SK-N-SH (cell line): ENCODE measurements at regions not wholly inside any gene's neighbourhood (a gene's known extent, or its start where the extent isn't known, plus 50 kb on each side); places are given as distances from the start of the nearest gene placed in this dataset.

Experiments
- POLR2AphosphoS5 ChIP-seq: IDR thresholded peaks from 2 replicates; pipeline ENCODE4 v1.6.1; 2012; ENCODE audit warnings: low read depth, low read length
- TF ChIP-seq, protein P1 (sequence below): fragments of 200-600 bp; sonication (generic); IDR thresholded peaks from 2 replicates; pipeline ENCODE4 v1.6.1; 2017; ENCODE audit warnings: antibody characterized with exemption, mild to moderate bottlenecking, moderate library complexity
- TF ChIP-seq, protein P2 (sequence below): IDR thresholded peaks from 2 replicates; pipeline ENCODE4 v1.4.0; 2012; ENCODE audit warnings: low read depth
- TF ChIP-seq, protein P3 (sequence below): fragments of 150-350 bp; IDR thresholded peaks from 2 replicates; pipeline ENCODE4 v1.6.1; 2017; ENCODE audit warnings: antibody characterized with exemption, low read length, low read depth, borderline replicate concordance

DNA sequence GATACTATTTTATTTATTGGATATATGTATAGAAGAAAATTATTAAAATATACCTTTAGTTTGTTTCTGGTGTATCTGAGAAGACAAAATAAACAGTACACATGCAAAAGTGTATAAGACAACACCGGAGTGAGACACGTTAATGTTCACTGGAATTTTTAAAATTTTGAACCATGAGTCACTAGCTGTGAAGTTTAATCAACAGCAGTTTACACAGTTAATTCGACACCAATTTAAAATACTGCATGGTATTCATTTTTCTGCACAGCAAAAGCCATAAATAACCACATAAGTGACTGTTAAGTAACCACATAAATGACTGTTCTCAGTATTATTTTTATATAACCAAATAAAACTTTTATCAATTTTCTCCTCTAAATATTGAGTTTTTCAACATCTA is 418.7 kb upstream of the NBEA start:
- TF ChIP-seq, protein P1, sequence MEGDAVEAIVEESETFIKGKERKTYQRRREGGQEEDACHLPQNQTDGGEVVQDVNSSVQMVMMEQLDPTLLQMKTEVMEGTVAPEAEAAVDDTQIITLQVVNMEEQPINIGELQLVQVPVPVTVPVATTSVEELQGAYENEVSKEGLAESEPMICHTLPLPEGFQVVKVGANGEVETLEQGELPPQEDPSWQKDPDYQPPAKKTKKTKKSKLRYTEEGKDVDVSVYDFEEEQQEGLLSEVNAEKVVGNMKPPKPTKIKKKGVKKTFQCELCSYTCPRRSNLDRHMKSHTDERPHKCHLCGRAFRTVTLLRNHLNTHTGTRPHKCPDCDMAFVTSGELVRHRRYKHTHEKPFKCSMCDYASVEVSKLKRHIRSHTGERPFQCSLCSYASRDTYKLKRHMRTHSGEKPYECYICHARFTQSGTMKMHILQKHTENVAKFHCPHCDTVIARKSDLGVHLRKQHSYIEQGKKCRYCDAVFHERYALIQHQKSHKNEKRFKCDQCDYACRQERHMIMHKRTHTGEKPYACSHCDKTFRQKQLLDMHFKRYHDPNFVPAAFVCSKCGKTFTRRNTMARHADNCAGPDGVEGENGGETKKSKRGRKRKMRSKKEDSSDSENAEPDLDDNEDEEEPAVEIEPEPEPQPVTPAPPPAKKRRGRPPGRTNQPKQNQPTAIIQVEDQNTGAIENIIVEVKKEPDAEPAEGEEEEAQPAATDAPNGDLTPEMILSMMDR: no peak
- TF ChIP-seq, protein P2, sequence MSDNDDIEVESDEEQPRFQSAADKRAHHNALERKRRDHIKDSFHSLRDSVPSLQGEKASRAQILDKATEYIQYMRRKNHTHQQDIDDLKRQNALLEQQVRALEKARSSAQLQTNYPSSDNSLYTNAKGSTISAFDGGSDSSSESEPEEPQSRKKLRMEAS: no peak
- TF ChIP-seq, protein P3, sequence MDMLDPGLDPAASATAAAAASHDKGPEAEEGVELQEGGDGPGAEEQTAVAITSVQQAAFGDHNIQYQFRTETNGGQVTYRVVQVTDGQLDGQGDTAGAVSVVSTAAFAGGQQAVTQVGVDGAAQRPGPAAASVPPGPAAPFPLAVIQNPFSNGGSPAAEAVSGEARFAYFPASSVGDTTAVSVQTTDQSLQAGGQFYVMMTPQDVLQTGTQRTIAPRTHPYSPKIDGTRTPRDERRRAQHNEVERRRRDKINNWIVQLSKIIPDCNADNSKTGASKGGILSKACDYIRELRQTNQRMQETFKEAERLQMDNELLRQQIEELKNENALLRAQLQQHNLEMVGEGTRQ: no peak
- no peak for TF ChIP-seq POLR2AphosphoS5
